MM.1S (cell line): ENCODE measurements at regions not wholly inside any gene's neighbourhood (a gene's known extent, or its start where the extent isn't known, plus 50 kb on each side); places are given as distances from the start of the nearest gene placed in this dataset.

Experiments used
- DNase-seq: peaks from one replicate; pipeline ENCODE4 v3.0.0-alpha.2; 2015
- H2AFZ ChIP-seq: fragments of 300-600 bp; sonication (generic); 2 replicates; pipeline ENCODE4 v1.6.0; 2016; ENCODE audit warnings: antibody characterized with exemption, low read length
- H3F3A ChIP-seq: fragments of 300-600 bp; sonication (generic); 2 replicates; pipeline ENCODE4 v1.6.1; 2016; ENCODE audit warnings: mild to moderate bottlenecking, antibody characterized with exemption, low read length, moderate library complexity, mixed read lengths; ENCODE audit not compliant: insufficient read depth
- H3K27ac ChIP-seq: fragments of 300-600 bp; sonication (generic); 2 replicates; pipeline ENCODE4 v1.5.1; 2016; ENCODE audit warnings: mild to moderate bottlenecking, low read length
- H3K27me3 ChIP-seq: fragments of 300-600 bp; sonication (generic); replicated peaks from 2 replicates; pipeline ENCODE4 v1.6.0; 2016; ENCODE audit warnings: low read length; ENCODE audit not compliant: insufficient read depth
- H3K36me3 ChIP-seq: fragments of 300-600 bp; sonication (generic); replicated peaks from 2 replicates; pipeline ENCODE4 v1.6.1; 2016; ENCODE audit warnings: mild to moderate bottlenecking, low read length, mixed read lengths; ENCODE audit not compliant: insufficient read depth
- H3K4me1 ChIP-seq: fragments of 300-600 bp; sonication (generic); 2 replicates; pipeline ENCODE4 v1.6.1; 2016; ENCODE audit warnings: low read length, mixed read lengths
- H3K4me2 ChIP-seq: fragments of 300-600 bp; sonication (generic); 2 replicates; pipeline ENCODE4 v1.6.0; 2016; ENCODE audit warnings: low read depth, low read length
- H3K4me3 ChIP-seq: fragments of 300-600 bp; sonication (generic); 2 replicates; pipeline ENCODE4 v1.5.1; 2016; ENCODE audit warnings: low read length, mixed read lengths
- H3K79me2 ChIP-seq: fragments of 300-600 bp; sonication (generic); 2 replicates; pipeline ENCODE4 v1.6.1; 2016; ENCODE audit warnings: mixed run types, low read length, mixed read lengths
- H3K9ac ChIP-seq: fragments of 300-600 bp; sonication (generic); 2 replicates; pipeline ENCODE4 v1.6.1; 2016; ENCODE audit warnings: low read length, mixed read lengths
- H3K9me2 ChIP-seq: fragments of 300-600 bp; sonication (generic); replicated peaks from 2 replicates; pipeline ENCODE4 v1.6.1; 2016; ENCODE audit warnings: mild to moderate bottlenecking, low read length, mixed read lengths; ENCODE audit not compliant: insufficient read depth
- H3K9me3 ChIP-seq: fragments of 300-600 bp; sonication (generic); replicated peaks from 2 replicates; pipeline ENCODE4 v1.6.1; 2016; ENCODE audit warnings: mild to moderate bottlenecking, low read length, mixed read lengths; ENCODE audit not compliant: insufficient read depth
- H4K20me1 ChIP-seq: fragments of 300-600 bp; sonication (generic); 2 replicates; pipeline ENCODE4 v1.6.1; 2016; ENCODE audit warnings: mild to moderate bottlenecking, low read length, moderate library complexity, mixed read lengths; ENCODE audit not compliant: insufficient read depth
- CTCF ChIP-seq: fragments of 300-600 bp; sonication (generic); IDR thresholded peaks from 2 replicates; pipeline ENCODE4 v1.5.1; 2016; ENCODE audit warnings: antibody characterized with exemption, low read length, mixed read lengths
- EZH2 ChIP-seq: fragments of 300-600 bp; sonication (generic); optimal IDR thresholded peaks from 2 replicates; pipeline ENCODE3; 2017; ENCODE audit warnings: low read depth, mild to moderate bottlenecking, antibody characterized with exemption, low read length, mixed read lengths
- EZH2phosphoT487 ChIP-seq: fragments of 300-600 bp; sonication (generic); IDR thresholded peaks from 2 replicates; pipeline ENCODE4 v1.6.1; 2018; ENCODE audit warnings: antibody characterized with exemption, low read length

- no peak overlapping the region for H3K4me2 ChIP-seq
- no peak for DNase-seq
- H3K36me3 ChIP-seq = no peaks in the 10 kb centered on the region
- H3K79me2 ChIP-seq = no peaks in the 10 kb centered on the region
- no peaks in the 10 kb centered on the region for H3K9me3 ChIP-seq
- TF ChIP-seq EZH2phosphoT487 (no peak), EZH2 (no peak)
- H3K27ac ChIP-seq = no peak overlapping the region
- no peaks in the 10 kb centered on the region for H4K20me1 ChIP-seq
- H2AFZ ChIP-seq = no peak overlapping the region
- no peaks in the 10 kb centered on the region for H3F3A ChIP-seq
- no peaks in the 10 kb centered on the region for H3K9me2 ChIP-seq
- no peak overlapping the region for H3K4me3 ChIP-seq
- no peak overlapping the region for H3K9ac ChIP-seq
- H3K4me1 ChIP-seq = no peaks in the 10 kb centered on the region
- H3K27me3 ChIP-seq = no peaks in the 10 kb centered on the region
Measured at GRCh38 chr4:45569619-45570018, 554.2 kb downstream of the GABRG1 start.

GRCh38 chr4:45568694-45569093 is 555.2 kb downstream of the GABRG1 start:
- no peaks in the 10 kb centered on the region for H4K20me1 ChIP-seq
- no peak for DNase-seq
- no peaks in the 10 kb centered on the region for H3F3A ChIP-seq
- no peaks in the 10 kb centered on the region for H3K79me2 ChIP-seq
- H3K4me3 ChIP-seq = no peak overlapping the region
- no peaks in the 10 kb centered on the region for H3K27me3 ChIP-seq
- H3K27ac ChIP-seq = no peak overlapping the region
- H3K4me2 ChIP-seq = no peak overlapping the region
- H3K9me2 ChIP-seq = no peaks in the 10 kb centered on the region
- no peaks in the 10 kb centered on the region for H3K4me1 ChIP-seq
- H3K9ac ChIP-seq = no peak overlapping the region
- no peaks in the 10 kb centered on the region for H3K9me3 ChIP-seq
- no peak for TF ChIP-seq CTCF
- H2AFZ ChIP-seq = no peak overlapping the region
- no peaks in the 10 kb centered on the region for H3K36me3 ChIP-seq

GRCh38 chr4:45566896-45567603 is 556.8 kb downstream of the GABRG1 start:
- Histone ChIP-seq H3K9ac (no peak overlapping the region), H3K79me2 (no peaks in the 10 kb centered on the region), H3K9me3 (no peaks in the 10 kb centered on the region), H4K20me1 (no peaks in the 10 kb centered on the region), H3K36me3 (no peaks in the 10 kb centered on the region), H3K9me2 (no peaks in the 10 kb centered on the region), H2AFZ (no peak overlapping the region), H3K4me2 (no peak overlapping the region), H3K27me3 (no peaks in the 10 kb centered on the region), H3K4me1 (no peaks in the 10 kb centered on the region), H3F3A (no peaks in the 10 kb centered on the region), H3K4me3 (no peak overlapping the region), H3K27ac (no peak overlapping the region)
- no peak for DNase-seq
- TF ChIP-seq EZH2 = no peak
- no peak for TF ChIP-seq CTCF
- TF ChIP-seq EZH2phosphoT487 = no peak

- no peaks in the 10 kb centered on the region for H3F3A ChIP-seq
- H3K36me3 ChIP-seq = no peaks in the 10 kb centered on the region
- no peaks in the 10 kb centered on the region for H3K9me2 ChIP-seq
- no peaks in the 10 kb centered on the region for H4K20me1 ChIP-seq
- H3K27me3 ChIP-seq = no peaks in the 10 kb centered on the region
- H3K9me3 ChIP-seq = no peaks in the 10 kb centered on the region
- no peak overlapping the region for H3K27ac ChIP-seq
- H3K4me2 ChIP-seq = no peak overlapping the region
- H3K4me3 ChIP-seq = no peak overlapping the region
- DNase-seq = no peak
- H3K4me1 ChIP-seq = no peaks in the 10 kb centered on the region
- no peaks in the 10 kb centered on the region for H3K79me2 ChIP-seq
- H2AFZ ChIP-seq = no peak overlapping the region
- no peak overlapping the region for H3K9ac ChIP-seq
- TF ChIP-seq CTCF (no peak), EZH2phosphoT487 (no peak)
Measured at GRCh38 chr4:45554423-45554822, 569.4 kb downstream of the GABRG1 start.
